GM12878 (cell line): ENCODE measurements at regions not wholly inside any gene's neighbourhood (a gene's known extent, or its start where the extent isn't known, plus 50 kb on each side); places are given as distances from the start of the nearest gene placed in this dataset.

Experiments
- ATAC-seq: fragments of 200-7000 bp; cut with Tn5 transposase; 3 replicates; pipeline ENCODE4 v1.9.1; 2020; ENCODE audit warnings: mild to moderate bottlenecking, moderate library complexity
- BruUV-seq: library from RNA; stranded (reverse); fragments of 400-500 nt; replicated peaks from 2 replicates; lab custom pipeline; 2021; lab: Mats Ljungman, UMichigan
- CTCF ChIA-PET: fragments of 300-600 bp; sonication (Branson Sonifier 250); formaldehyde crosslinking; extraction: SDS; loops from one replicate; lab custom pipeline; 2021; ENCODE audit warnings: inconsistent platforms; lab: Yijun Ruan, JAX
- POLR2A ChIA-PET: fragments of 350-600 bp; formaldehyde crosslinking; extraction: SDS; loops from one replicate; lab custom pipeline; 2021; ENCODE audit warnings: inconsistent platforms; lab: Charles Lee
- RAD21 ChIA-PET: fragments of 300-600 bp; sonication (Branson Sonifier 250); formaldehyde crosslinking; loops from one replicate; lab custom pipeline; 2023; ENCODE audit warnings: antibody characterized with exemption; ENCODE audit not compliant: unreplicated experiment; lab: Charles Lee
- SMC1A ChIA-PET: fragments of 300-600 bp; sonication (Branson Sonifier 250); formaldehyde crosslinking; loops from one replicate; lab custom pipeline; 2023; ENCODE audit not compliant: unreplicated experiment, uncharacterized antibody; lab: Charles Lee
- DNase-seq: peaks from one replicate; pipeline ENCODE4 v3.0.0-alpha.2; 2011; ENCODE audit warnings: low read depth, low spot score
- FAIRE-seq: peaks from 3 replicates; lab custom pipeline; 2011; peaks lifted over from hg19 to GRCh38; lab: Jason Lieb, UNC
- H2AFZ ChIP-seq: 2 replicates; pipeline ENCODE4 v1.6.0; 2011; ENCODE audit warnings: low read depth, low read length, control low read depth; ENCODE audit not compliant: control insufficient read depth
- H3K27ac ChIP-seq: 2 replicates; pipeline ENCODE4 v1.5.1; 2011; ENCODE audit warnings: control low read depth; ENCODE audit not compliant: control insufficient read depth, insufficient read depth
- H3K27me3 ChIP-seq, 2 experiments: replicated peaks in 1 of 2; 2 replicates each; pipeline versions ENCODE4 v1.6.0 to v1.6.1; 2011; ENCODE audit warnings: low read length in 1 of 2; ENCODE audit not compliant: control insufficient read depth in 2 of 2, insufficient read depth in 2 of 2
- H3K36me3 ChIP-seq, 2 experiments: 2 replicates each; pipeline ENCODE4 v1.5.1; 2011; ENCODE audit warnings: low read length in 1 of 2; ENCODE audit not compliant: control insufficient read depth in 2 of 2, insufficient read depth in 2 of 2
- H3K4me1 ChIP-seq: 2 replicates; pipeline ENCODE4 v1.6.1; 2011; ENCODE audit warnings: mild to moderate bottlenecking, low read length, moderate library complexity, mixed read lengths; ENCODE audit not compliant: control insufficient read depth, insufficient read depth
- H3K4me2 ChIP-seq: 2 replicates; pipeline ENCODE4 v1.6.0; 2011; ENCODE audit warnings: control low read depth; ENCODE audit not compliant: control insufficient read depth, insufficient read depth
- H3K4me3 ChIP-seq: fragments of 200-600 bp; sonication (generic); 2 replicates; pipeline ENCODE4 v1.5.1; 2016
- H3K79me2 ChIP-seq: 2 replicates; pipeline ENCODE4 v1.6.0; 2011; ENCODE audit warnings: low read length; ENCODE audit not compliant: control insufficient read depth, insufficient read depth
- H3K9ac ChIP-seq: 2 replicates; pipeline ENCODE4 v1.8.0; 2011; ENCODE audit warnings: low read length, control low read depth, mixed read lengths; ENCODE audit not compliant: control insufficient read depth, insufficient read depth
- H3K9me3 ChIP-seq: replicated peaks from 3 replicates; pipeline ENCODE4 v1.5.1; 2011; ENCODE audit warnings: mild to moderate bottlenecking, low read length; ENCODE audit not compliant: control insufficient read depth, insufficient read depth
- H4K20me1 ChIP-seq: 2 replicates; pipeline ENCODE4 v1.6.0; 2011; ENCODE audit not compliant: control insufficient read depth, insufficient read depth
- CEBPB ChIP-seq, 2 experiments: fragments of 150-350 bp in 1 of 2; IDR thresholded peaks; 2 replicates each; pipeline ENCODE4 v1.6.1; 2012 to 2014; ENCODE audit warnings: low read depth in 2 of 2, low read length in 2 of 2, borderline replicate concordance in 1 of 2, inconsistent platforms in 1 of 2
- CUX1 ChIP-seq: IDR thresholded peaks from 2 replicates; pipeline ENCODE4 v1.6.1; 2012; ENCODE audit warnings: improper control_type of control experiment, low read depth, low read length; ENCODE audit not compliant: insufficient replicate concordance
- IRF5 ChIP-seq: fragments of 450-650 bp; IDR thresholded peaks from 2 replicates; pipeline ENCODE4 v1.6.1; 2017; ENCODE audit warnings: borderline replicate concordance
- MTA2 ChIP-seq: fragments of 450-650 bp; IDR thresholded peaks from 2 replicates; pipeline ENCODE4 v1.6.1; 2016; ENCODE audit warnings: low read depth, mild to moderate bottlenecking, moderate library complexity
- NFXL1 ChIP-seq: fragments of 450-650 bp; IDR thresholded peaks from 2 replicates; pipeline ENCODE4 v1.6.1; 2017; ENCODE audit warnings: antibody characterized with exemption, mild to moderate bottlenecking, borderline replicate concordance
- NFYB ChIP-seq: IDR thresholded peaks from 2 replicates; pipeline ENCODE4 v1.6.1; 2011; ENCODE audit warnings: low read depth, mild to moderate bottlenecking, low read length, improper control_type of control experiment, moderate library complexity; ENCODE audit not compliant: insufficient read depth
- PML ChIP-seq: IDR thresholded peaks from 2 replicates; pipeline ENCODE4 v1.6.1; 2012; ENCODE audit warnings: low read length, inconsistent platforms
- RB1 ChIP-seq: fragments of 450-650 bp; formaldehyde crosslinking; IDR thresholded peaks from 2 replicates; pipeline ENCODE4 v1.6.1; 2017; ENCODE audit warnings: mild to moderate bottlenecking, borderline replicate concordance
- TAF1 ChIP-seq: IDR thresholded peaks from 2 replicates; pipeline ENCODE4 v1.6.1; 2011; ENCODE audit warnings: mild to moderate bottlenecking, low read depth, low read length, borderline replicate concordance
- ZNF217 ChIP-seq: fragments of 450-650 bp; IDR thresholded peaks from 2 replicates; pipeline ENCODE4 v1.6.1; 2017; ENCODE audit warnings: antibody characterized with exemption, mild to moderate bottlenecking
- ZNF622 ChIP-seq: fragments of 450-650 bp; IDR thresholded peaks from 2 replicates; pipeline ENCODE4 v1.6.1; 2017; ENCODE audit warnings: mild to moderate bottlenecking, inconsistent platforms
- ZZZ3 ChIP-seq: IDR thresholded peaks from 2 replicates; pipeline ENCODE4 v1.6.1; 2011; ENCODE audit warnings: low read depth; ENCODE audit not compliant: control insufficient read depth, insufficient read length
- WGBS: methylation state at CpG from one replicate; pipeline ENCODE4 v1.1.6; 2016; ENCODE audit warnings: low lambda C conversion rate; ENCODE audit not compliant: insufficient replicate concordance, insufficient coverage; ENCODE audit errors: missing lambda C conversion rate; 5-methylcytosine and 5-hydroxymethylcytosine counted together
- in situ Hi-C: fragments of 300-500 bp; cut with MboI; formaldehyde crosslinking; loops from 9 replicates; pipeline ENCODE4 v1.14.3; 2018; ENCODE audit warnings: mixed read lengths
- intact Hi-C: fragments of 100-400 bp; cut with micrococcal nuclease; formaldehyde crosslinking; loops from one replicate; pipeline ENCODE4 v1.14.2; 2022; ENCODE audit not compliant: unreplicated experiment
- TF ChIP-seq, protein P1 (sequence below): fragments of 450-650 bp; formaldehyde crosslinking; IDR thresholded peaks from 2 replicates; pipeline ENCODE4 v1.4.0; 2020; ENCODE audit warnings: mild to moderate bottlenecking, moderate library complexity
- TF ChIP-seq, protein P2 (sequence below): IDR thresholded peaks from 2 replicates; pipeline ENCODE4 v1.6.1; 2012; ENCODE audit warnings: low read depth, low read length, improper control_type of control experiment

DNA sequence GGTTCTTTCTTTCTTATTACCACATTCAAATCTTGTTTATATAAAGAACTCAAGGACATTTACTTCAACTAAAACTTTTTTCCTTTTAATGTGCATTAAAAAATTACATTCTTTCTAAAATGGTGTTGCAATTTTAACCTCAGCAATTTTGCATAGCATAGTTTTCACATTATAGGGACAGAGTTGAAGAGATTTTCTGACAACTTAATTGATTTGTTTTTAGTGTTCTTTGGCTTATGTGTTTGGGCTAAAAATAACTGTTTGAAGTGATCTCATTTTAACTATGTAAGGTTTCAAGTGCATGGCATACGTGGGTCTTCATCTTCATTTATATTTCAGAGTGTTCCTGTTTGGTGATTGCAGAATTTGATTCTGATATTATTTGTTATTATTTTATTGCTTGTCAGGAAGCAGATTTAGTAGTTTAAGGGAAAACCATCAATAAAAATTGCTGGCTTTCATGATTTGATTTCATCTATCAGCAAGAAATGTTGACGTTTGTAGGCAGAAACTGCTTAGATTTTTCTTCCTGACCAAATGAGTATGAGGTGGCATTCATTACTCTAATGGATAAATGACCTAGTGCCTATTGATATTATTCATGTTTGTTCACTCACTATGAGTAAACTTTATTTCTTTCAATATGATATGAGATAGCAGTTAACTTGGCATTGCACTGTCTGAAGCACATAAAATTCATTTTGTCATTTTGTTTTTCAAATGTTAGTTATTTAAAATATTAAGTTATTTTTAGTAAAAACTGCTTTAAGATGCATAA, 398.4 kb downstream of the NUP35 start:
- in situ Hi-C loops (no loop called here), intact Hi-C loops (no loop called here)
- CTCF ChIA-PET, result no interaction called here
- no peak overlapping the region for H3K4me3 ChIP-seq
- 39% methylated on average over 2 of the region's 2 CpGs for WGBS
- no peaks in the 10 kb centered on the region for H3K79me2 ChIP-seq
- H4K20me1 ChIP-seq, result no peaks in the 10 kb centered on the region
- RAD21 ChIA-PET, result no interaction called here
- H2AFZ ChIP-seq, result no peak overlapping the region
- H3K4me1 ChIP-seq, result no peaks in the 10 kb centered on the region
- no peaks in the 10 kb centered on the region for H3K27me3 ChIP-seq
- DNase-seq, result no peak
- H3K9me3 ChIP-seq, result no peaks in the 10 kb centered on the region
- POLR2A ChIA-PET, result no interaction called here
- no peak overlapping the region for H3K9ac ChIP-seq
- BruUV-seq, result no TSS peak
- FAIRE-seq, result no peak
- ATAC-seq, result no peak
- SMC1A ChIA-PET, result no interaction called here
- no peaks in the 10 kb centered on the region for H3K36me3 ChIP-seq
- no peak overlapping the region for H3K27ac ChIP-seq
- H3K4me2 ChIP-seq, result no peak overlapping the region
- TF ChIP-seq ZZZ3, result no peak
- no peak for TF ChIP-seq ZNF622
- TF ChIP-seq NFYB, result no peak
- no peak for TF ChIP-seq CEBPB (IDR thresholded peaks at IDR 0.05; ENCODE audit: borderline replicate concordance in 1 of 2, low read depth in 2 of 2, low read length in 2 of 2)
- TF ChIP-seq, protein P1, sequence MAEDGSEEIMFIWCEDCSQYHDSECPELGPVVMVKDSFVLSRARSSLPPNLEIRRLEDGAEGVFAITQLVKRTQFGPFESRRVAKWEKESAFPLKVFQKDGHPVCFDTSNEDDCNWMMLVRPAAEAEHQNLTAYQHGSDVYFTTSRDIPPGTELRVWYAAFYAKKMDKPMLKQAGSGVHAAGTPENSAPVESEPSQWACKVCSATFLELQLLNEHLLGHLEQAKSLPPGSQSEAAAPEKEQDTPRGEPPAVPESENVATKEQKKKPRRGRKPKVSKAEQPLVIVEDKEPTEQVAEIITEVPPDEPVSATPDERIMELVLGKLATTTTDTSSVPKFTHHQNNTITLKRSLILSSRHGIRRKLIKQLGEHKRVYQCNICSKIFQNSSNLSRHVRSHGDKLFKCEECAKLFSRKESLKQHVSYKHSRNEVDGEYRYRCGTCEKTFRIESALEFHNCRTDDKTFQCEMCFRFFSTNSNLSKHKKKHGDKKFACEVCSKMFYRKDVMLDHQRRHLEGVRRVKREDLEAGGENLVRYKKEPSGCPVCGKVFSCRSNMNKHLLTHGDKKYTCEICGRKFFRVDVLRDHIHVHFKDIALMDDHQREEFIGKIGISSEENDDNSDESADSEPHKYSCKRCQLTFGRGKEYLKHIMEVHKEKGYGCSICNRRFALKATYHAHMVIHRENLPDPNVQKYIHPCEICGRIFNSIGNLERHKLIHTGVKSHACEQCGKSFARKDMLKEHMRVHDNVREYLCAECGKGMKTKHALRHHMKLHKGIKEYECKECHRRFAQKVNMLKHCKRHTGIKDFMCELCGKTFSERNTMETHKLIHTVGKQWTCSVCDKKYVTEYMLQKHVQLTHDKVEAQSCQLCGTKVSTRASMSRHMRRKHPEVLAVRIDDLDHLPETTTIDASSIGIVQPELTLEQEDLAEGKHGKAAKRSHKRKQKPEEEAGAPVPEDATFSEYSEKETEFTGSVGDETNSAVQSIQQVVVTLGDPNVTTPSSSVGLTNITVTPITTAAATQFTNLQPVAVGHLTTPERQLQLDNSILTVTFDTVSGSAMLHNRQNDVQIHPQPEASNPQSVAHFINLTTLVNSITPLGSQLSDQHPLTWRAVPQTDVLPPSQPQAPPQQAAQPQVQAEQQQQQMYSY (CRISPR knock-in tag), result no peak
- TF ChIP-seq PML, result no peak
- TF ChIP-seq CUX1, result no peak
- no peak for TF ChIP-seq RB1
- TF ChIP-seq, protein P2, sequence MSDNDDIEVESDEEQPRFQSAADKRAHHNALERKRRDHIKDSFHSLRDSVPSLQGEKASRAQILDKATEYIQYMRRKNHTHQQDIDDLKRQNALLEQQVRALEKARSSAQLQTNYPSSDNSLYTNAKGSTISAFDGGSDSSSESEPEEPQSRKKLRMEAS, result no peak
- TF ChIP-seq MTA2, result no peak
- TF ChIP-seq IRF5, result no peak
- TF ChIP-seq ZNF217, result no peak
- TF ChIP-seq TAF1, result no peak
- no peak for TF ChIP-seq NFXL1
